Amniotic epithelial cell (primary cell): ENCODE measurements at regions not wholly inside any gene's neighbourhood (a gene's known extent, or its start where the extent isn't known, plus 50 kb on each side); places are given as distances from the start of the nearest gene placed in this dataset.
A peak's percentile ranks its signal among the peaks of the same experiment; 100 is the strongest.
"Not testable (repeated sequence)": the region's sequence is repeated elsewhere in the genome, so short reads cannot be mapped to it uniquely, and the experiment has no call there.

Source experiments
- DNase-seq: peaks from one replicate; pipeline ENCODE4 v3.0.0-alpha.2; 2010; ENCODE audit warnings: low read depth

DNA sequence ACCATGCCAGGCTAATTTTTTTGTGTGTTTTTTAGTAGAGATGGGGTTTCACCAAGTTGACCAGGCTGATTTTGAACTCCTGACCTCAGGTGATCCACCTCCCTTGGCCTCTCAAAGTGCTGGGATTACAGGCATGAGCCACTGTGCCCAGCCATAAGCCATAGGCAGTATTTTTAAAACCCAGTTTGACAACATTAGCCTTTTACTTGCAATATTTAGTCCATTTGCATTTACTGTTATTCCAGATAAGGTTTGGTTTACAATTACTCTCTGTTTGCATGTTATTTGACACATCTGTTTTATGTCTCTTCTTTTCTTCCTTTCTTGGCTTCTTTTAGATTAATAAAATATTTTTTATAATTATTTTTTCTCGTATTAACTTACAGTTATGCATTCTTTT lies 83.6 kb upstream of the EPHB3 start:
- no peak for DNase-seq

DNA sequence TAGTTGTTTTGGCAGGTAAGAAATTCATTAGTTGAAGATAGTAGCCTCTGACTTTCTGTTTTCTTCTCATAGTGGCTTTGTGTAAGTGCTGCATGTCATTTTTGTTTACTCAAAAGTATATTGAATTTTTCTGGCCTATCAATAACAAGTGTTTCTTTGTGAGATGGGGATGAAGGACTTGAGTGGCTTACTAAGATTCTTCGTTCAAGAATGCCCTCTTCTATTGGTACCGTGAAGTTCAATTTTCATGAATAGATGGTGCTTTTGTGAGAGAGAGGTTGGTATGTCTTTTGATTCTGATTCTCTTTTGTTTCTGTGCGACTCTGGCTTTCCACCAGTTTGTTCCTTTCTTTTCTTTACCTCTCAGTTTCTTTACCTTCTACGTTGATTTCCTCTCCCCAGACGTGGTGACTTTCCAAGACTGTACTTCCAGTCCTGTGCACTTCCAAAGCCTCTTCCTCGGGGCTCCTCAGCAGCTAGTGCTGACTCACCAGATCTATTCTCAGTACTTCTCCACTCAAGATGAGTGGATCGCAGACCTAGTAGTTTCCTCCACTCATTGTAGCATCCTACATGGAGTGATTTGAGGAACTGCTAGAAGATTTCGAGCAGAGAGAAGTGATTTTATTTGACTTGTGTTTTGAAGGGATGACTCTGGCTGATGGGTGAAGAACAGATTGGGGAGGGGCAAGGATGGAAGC lies 82.0 kb upstream of the EPHB3 start:
- DNase-seq = no peak

DNA sequence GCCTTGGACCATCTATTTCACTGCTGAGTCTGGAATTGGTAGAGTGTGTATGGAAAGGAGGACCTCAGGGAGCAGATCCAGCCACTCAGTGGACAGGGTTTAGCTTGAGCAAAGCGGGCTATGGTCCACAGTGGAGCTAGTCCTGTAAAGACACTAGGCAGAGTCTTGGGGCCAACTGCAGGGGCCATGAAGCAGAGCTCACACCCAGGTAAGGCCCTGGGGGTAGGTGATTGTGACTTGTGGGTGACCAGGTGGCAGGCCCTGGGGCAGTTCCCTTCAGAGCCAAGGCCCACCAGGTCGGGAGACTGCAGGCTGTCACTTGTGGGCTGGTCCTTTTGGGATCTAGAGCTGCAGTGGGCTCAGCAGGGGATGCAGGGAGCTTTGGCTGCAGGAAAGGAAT lies 80.8 kb upstream of the EPHB3 start:
- DNase-seq = no peak

DNA sequence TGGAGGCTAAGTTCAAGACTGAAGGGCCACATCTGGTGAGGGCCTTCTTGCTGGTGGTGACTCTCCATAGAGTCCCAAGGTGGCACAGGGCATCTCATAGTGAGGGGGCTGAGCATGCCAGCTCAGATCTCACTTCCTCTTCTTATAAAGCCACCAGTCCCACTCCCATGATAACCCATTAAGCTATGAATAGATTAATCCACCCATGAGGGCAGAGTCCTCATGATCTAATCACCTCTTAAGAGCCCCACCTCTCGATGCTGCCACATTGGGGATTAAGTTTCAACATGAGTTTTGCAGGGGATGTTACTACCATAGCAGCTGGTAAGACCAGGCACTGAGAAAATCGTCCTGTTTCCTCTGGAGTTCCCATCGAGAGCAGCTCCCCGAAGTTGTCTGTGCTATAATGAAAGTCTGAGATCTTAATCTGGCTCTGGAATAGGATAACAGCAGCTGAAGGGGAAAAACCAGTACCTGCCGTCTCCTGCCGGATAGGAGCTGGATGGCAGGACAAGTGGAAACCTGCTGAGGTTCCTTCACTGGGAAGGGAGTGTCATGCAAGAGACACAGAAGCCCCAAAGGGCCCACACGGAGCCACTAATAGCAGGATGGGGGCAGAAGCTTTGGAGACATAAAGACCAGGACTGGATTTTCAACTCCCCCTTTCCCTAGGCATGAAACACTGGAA lies 79.5 kb upstream of the EPHB3 start:
- DNase-seq = no peak

DNA sequence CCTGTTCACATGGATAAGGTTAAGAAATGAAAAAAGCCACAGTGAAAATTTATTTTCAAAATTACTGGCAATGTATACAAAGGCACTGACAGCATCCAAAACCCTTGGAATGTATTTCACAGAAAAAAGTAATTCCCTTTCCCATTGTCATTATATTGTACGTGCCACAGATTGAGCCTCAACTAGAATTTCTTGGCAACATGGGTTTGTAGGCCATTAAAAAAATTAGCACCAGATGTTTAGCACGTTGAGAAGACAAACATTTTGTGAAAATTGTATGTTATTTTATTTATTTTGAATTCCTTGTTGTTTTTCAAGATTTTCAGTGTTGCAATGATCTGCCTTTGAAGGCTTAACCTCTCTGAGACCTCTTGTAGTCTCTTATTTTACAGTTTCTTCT lies 76.3 kb upstream of the EPHB3 start:
- no peak for DNase-seq

DNA sequence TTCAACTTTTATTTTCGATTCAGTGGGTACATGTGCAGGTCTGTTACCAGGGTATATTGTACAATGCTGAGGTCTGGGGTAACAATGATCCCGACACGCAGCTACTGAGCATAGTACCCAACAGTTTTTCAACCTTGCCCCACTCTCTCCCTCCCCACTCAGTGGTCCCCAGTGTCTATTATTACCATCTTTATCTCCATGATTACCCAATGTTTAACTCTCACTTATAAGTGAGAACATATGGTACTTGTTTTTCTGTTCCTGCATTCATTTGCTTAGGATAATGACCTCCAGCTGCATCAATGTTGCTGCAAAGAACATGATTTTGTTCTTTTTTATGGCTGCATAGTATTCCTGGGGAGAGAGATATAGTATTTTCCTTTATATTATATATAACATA lies 75.7 kb upstream of the EPHB3 start:
- DNase-seq = no peak

DNA sequence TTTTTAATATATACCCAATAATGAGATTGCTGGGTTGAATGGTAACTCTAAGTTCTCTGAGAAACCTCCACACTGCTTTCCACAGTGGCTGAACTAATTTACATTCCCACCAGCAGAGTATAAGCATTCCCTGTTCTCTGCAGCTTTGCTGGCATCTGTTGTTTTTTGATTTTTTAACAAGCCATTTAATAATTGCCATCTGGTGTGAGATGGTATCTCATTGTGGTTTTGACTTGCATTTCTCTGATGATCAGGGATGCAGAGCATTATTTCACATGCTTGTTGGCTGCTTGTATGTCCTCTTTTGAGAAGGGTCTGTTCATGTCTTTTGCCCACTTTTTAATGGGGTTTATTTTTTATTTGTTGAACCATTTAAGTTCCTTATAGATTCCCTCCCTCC lies 75.0 kb upstream of the EPHB3 start:
- DNase-seq = no peak

DNA sequence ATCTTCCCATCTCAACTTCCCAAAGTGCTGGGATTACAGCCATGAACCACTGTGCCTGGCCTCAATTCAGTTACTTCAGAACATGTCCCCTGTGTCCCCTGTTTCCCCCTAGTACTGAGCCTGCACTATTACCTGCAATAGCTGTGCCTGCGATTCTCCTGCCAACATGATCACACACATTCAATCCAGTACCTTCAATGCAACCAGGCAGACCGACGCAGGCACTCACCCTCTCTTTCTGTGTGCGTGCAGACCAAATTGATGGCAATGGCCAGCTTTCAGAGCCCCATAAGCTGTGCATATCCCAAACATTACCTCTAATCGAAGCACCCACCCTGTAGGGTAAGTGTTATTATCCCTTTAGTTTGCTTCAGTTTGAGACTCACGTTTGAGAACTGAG lies 73.0 kb upstream of the EPHB3 start:
- DNase-seq = no peak

DNA sequence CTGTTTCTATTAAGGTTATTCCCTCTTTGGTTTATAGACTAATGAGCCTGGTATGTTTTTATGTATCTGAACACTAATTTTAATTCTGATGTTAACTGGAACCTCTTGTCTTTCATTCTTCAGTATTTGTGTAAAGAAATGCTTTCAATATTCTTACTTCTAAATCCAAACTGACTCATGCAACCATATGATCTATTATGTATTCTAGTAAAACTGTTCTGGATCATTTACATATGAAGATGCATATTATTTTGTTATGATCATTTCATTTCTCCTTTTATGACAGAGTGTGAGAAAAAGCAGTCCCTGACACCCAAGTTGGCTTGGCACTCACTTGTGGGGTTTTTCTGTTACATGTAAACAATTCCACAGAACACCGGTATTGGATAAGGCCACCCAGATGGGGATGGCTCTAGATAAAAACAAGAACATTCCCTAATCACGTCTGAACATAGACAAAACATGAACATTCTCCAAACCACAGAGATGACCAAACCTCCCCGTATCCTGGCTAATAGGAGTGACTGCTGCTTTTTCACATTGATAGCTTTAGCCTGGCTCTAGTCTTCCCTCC lies 72.2 kb upstream of the EPHB3 start:
- DNase-seq = peak; percentile 78

DNA sequence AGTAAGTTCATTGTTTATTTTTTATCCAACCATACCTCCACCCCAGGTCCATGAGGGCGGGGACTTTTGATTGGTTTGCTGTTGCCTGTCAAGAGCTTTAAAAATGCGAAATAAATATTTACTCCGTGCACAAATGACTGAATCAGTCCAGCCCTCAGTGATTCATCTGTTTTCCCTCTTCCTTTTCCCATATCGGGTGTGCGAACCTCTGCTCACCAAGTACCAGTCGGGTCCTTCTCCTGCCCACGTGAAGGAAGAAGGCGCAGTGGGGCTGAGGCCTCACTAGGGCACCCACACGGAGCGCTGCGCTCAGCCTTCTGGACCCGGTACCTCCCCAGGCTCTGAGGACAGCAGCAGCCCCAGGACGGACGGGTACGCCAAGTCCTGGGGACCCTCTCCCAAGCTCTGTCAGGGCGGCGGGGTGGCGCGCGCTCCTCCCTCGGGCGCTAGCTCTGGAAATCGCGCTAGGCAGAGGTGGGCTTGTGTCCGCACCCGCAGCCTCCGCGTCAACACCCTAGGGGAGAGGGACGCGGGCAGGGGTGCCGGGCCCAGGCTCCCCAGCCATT lies 70.5 kb upstream of the EPHB3 start:
- DNase-seq = peak; percentile 76

DNA sequence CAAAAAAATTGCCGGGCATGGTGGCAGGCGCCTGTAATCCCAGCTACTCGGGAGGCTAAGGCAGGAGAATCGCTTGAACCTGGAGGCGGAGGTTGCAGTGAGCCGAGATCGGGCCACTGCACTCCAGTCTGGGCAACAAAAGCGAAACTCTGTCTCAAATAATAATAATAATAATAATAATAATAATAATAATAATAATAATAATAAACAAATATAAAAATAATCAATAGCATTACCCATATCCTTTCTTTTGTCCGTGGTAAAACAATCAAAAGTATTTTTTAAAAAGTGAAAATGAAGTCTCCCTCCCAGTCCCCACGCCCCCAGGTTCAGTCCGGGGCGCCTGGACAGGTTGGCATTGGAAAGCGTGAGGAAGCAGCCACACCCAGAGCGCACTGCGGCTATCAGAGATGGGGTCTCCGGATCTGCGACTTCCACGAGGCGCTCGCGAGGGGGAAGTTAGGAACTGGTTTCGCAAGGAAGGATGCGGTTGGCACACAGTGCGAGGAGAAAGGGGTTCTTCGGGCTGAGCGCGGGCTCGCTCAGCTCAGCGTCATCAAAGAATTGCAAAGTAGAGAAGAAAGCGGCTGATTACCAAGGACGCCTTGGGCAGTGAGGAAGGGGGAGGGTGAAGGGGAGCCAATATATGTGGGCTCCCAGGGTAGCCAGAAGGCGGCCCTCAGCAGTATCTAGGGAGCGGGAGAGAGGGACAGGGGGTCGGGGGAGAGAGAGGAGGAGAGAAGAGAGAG lies 69.5 kb upstream of the EPHB3 start:
- peak; percentile 63 for DNase-seq

DNA sequence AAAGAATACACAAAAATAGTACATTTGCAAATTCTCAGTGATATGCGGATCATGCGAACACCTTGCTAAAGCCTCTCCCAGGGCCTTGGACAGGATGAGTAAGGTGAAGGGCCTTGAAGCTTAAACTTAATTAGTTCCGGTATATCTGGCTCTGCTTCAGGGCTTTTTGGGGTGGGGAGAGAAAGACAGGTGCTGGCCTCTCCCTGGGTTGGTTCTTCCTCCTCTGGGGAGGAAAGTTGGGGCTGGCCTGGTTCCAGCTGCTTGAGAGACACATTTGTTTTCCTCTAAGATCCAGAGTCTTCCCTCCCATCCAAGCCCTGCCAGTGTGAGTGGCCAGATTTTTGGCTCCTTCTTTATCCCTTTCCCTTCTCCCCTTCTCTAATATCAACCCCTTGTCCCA lies 64.7 kb upstream of the EPHB3 start:
- DNase-seq = no peak

DNA sequence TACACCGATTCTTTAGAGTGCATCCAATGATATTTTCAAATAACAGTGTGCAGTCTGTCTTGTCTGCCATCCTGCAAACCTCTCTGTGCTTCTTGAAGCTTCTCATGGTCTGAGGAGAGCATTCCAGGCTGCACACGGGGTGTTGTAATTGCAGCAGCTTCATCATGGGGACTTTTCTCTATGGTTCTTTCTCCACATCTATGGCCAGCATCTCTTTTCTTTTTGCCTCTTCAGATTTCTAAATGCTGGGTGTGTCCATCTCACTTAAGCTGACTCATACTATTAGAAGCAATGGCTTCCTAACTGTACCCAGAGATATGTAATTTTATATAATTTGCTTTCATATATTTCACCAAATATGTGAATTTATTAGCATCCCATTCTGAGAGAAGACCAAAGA lies 63.8 kb upstream of the EPHB3 start:
- no peak for DNase-seq

DNA sequence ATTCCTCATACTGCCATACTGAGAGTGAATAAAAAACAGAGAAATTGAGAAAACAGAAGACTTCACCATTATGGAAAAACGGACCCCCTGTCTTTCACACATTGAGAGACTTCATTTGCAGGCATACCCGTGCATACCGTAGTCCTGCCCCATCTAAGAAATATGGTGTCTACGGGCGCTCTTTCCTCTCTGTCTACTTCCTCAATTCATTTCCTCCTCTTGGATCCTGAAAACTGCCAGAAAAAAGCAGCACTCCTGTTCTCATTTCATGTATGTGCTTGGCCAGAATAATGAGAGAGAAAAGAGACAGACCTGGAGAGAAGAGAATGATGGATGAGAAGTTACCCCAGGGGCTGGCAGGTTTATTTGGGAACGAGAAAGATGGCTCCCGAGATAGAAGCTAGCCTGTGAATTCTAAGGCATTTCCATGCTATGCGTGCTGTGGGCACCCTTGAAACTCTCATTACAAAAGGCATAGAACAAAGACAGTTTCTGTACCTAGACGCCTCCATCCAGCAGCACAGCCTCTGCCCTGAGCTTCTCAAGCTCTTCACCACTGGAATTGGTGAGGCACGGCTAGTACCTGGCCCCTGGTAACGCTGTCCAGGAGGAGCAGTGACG lies 62.5 kb upstream of the EPHB3 start:
- DNase-seq = no peak

DNA sequence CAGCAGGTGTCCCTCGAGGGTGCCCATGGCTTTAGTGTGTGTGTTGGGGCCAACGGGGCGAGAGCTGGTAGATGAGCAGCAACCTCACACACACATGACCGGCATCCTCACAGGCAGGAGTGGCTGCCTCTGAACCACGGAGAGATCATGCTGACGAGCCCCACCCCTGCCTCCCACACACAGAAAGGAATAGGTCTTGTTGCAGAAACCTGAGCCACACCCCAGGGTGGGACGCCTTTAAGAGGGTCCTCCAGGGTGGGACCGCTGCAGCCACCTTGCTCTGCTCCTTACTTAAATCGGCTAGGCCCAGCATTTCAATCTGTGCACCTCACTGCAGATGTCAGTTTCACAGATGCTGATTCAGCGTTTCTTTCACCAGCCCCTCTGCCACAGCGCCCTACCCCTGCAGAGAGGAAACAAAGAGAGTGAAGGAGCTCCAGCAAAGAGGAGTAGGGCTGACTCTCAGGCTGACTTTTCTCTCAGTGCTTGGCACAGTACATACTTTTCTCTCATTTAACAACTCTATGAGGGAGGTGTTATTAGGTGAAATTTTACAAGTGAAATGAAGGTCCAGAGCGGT lies 61.2 kb upstream of the EPHB3 start:
- no peak for DNase-seq

DNA sequence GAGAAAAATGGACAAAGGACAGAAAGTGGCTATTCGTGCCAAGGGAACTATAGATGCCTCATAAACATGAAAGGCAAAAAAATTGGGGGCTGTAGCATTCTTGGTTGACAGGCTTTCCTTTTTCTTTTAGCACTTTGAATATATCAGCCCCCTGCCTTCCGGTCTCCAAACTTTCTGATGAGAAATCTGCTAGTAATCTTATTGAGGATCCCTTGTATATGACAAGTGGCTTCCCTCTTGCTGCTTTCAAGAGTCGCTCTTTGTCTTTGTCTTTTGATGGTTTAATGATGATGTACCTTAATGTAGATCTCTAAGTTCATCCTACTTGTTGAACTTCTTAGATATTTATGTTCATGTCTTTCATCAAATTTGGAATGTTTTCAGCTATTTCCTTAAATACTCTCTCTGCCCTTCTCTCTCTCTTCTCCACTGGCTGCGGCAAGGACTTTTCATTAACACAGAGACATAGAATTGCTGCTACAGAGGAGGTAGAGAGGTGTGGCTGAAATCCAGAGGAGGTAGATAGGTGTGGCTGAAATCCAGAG lies 59.4 kb upstream of the EPHB3 start:
- no peak for DNase-seq

DNA sequence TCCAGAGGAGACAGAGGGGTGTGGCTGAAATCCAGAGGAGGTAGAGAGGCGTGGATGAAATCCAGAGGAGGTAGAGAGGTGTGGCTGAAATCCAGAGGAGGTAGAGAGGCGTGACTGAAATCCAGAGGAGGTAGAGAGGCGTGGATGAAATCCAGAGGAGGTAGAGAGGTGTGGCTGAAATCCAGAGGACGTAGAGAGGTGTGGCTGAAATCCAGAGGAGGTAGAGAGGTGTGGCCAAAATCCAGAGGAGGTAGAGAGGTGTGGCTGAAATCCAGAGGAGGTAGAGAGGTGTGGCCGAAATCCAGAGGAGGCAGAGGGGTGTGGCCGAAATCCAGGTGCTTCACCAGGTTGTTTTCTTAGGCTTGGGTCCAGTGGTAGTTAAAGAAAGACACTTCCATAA lies 58.7 kb upstream of the EPHB3 start:
- not testable (repeated sequence) for DNase-seq

DNA sequence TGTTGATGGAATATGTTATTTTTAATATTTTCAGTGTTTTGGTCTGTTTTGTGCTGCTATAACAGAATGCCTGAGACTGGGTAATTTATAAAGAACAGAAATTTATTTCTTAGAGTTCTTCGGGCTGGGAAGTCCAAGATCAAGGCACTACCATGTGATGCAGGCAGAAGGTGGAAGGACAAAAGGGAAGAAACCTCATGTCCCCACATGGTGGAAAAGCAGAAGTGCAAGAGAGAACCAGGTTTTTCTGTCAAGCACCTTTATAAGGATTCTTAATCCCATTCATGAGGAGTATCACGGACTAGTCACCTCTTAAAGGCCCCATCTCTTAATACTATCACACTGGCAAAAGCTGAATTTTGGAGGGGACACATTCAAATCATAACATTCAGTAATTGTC lies 57.9 kb upstream of the EPHB3 start:
- DNase-seq = no peak

DNA sequence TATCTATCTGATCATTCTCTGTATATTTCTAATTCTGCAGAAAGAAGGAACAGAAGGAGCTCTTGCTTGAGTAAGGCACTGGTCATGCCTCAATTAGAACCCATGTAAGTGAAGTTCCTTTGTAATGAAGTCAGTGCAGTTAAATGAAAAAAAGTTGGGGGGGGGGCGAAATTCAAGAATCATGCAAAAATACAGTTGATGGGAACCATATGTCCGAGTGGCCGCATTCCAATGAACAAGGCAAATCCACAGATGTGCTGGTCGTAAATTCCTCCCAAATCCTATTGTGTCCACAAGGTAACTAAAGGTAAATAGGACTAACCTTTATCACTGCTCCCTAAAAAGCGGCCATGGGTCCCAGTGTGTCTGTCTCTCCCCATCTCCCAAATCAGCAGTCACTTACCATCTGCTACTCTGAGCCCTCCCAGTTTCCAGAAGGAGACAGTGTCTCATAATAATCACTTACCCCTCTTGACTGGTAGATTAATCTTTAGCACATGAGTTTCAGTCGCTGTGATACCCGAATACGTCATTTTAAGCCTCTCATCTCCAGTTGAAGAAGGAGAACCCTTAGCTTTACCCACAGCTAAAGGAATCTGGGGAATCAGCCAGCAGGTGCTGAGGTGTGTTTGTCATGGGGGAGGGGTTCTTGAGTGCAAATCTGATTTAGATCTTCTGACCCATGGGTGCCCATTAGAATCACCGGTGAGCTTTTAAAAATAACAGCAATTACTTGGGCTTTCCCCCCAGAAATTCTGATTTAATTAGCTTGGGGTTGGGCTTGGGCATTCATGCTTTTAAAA lies 56.3 kb upstream of the EPHB3 start:
- no peak for DNase-seq

DNA sequence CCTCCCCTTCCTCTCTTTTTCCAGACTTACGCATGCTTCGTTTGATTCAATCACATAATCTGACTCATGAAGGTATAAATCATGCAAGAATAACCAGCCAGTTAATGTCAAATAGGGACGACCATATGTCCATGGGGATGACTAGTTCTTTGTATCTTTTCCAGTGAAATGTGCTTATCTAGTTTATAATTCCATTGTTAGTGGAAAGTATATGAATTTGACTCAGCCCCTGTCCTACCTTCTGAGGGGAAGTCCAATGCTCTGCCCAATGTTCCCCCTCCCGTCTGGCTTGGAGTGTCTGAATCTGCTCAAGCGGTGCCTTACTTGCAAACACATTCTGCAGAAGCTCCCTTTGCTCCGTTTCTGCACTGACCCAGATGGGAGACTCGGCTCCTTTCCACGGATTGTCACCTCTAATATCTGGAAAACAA lies 55.0 kb upstream of the EPHB3 start:
- no peak for DNase-seq

DNA sequence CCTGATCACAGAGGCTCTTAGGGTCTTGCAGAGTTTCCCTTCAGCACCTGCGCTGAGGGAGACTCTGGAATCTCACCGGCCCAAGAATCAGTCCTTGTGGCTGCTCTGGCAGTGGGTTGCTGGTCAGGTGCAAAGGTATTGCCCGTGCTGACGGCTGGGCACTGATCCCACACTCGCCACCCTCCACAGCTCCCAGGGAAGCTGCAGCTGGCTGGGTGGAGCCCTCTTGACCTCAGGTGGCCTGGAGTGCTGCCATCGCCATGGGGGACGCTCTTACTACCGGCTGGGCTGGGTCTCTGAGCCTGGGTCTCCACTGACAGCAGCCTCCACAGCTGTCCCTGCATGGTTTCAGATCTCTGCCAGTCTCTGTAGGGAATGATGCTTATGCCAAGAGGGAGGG lies 52.6 kb upstream of the EPHB3 start:
- no peak for DNase-seq
